GM21723 (cell line): ENCODE measurements at regions not wholly inside any gene's neighbourhood (a gene's known extent, or its start where the extent isn't known, plus 50 kb on each side); places are given as distances from the start of the nearest gene placed in this dataset.
"Not testable (repeated sequence)": the region's sequence is repeated elsewhere in the genome, so short reads cannot be mapped to it uniquely, and the experiment has no call there.

Experiments
- ATAC-seq: cut with Tn5 transposase; IDR thresholded peaks from one replicate; pipeline ENCODE4 v1.9.1; 2021; ENCODE audit warnings: mild to moderate bottlenecking, moderate library complexity; ENCODE audit not compliant: unreplicated experiment

GRCh38 chr4:115678425-115678941, 565.1 kb upstream of the NDST4 start:
- no peak for ATAC-seq

GRCh38 chr4:115675719-115676118, 562.3 kb upstream of the NDST4 start:
- ATAC-seq = no peak

- no peak for ATAC-seq
Observed at GRCh38 chr4:115674485-115674884, 561.1 kb upstream of the NDST4 start.

GRCh38 chr4:115671581-115671980, 558.2 kb upstream of the NDST4 start:
- ATAC-seq = no peak

- ATAC-seq = no peak
Observed at GRCh38 chr4:115670930-115671329, 557.5 kb upstream of the NDST4 start.

GRCh38 chr4:115668396-115668795, 555.0 kb upstream of the NDST4 start:
- no peak for ATAC-seq

GRCh38 chr4:115664285-115664684, 550.9 kb upstream of the NDST4 start:
- no peak for ATAC-seq

GRCh38 chr4:115660465-115660864, 547.0 kb upstream of the NDST4 start:
- no peak for ATAC-seq

GRCh38 chr4:115657991-115658650, 544.7 kb upstream of the NDST4 start:
- no peak for ATAC-seq

- ATAC-seq = no peak
Observed at GRCh38 chr4:115655626-115656025, 542.2 kb upstream of the NDST4 start.

- no peak for ATAC-seq
Observed at GRCh38 chr4:115648786-115649185, 535.4 kb upstream of the NDST4 start.

GRCh38 chr4:115629270-115629669, 515.9 kb upstream of the NDST4 start:
- ATAC-seq = no peak

- ATAC-seq = no peak
Observed at GRCh38 chr4:115609631-115610030, 496.2 kb upstream of the NDST4 start.

- no peak for ATAC-seq
Observed at GRCh38 chr4:115607311-115607710, 493.9 kb upstream of the NDST4 start.

- ATAC-seq = no peak
Observed at GRCh38 chr4:115596265-115597001, 483.0 kb upstream of the NDST4 start.

GRCh38 chr4:115580901-115581300, 467.5 kb upstream of the NDST4 start:
- no peak for ATAC-seq

- ATAC-seq = no peak
Observed at GRCh38 chr4:115575851-115576250, 462.4 kb upstream of the NDST4 start.

GRCh38 chr4:115562506-115562905, 449.1 kb upstream of the NDST4 start:
- no peak for ATAC-seq

GRCh38 chr4:115548123-115548522, 434.7 kb upstream of the NDST4 start:
- no peak for ATAC-seq

- no peak for ATAC-seq
Observed at GRCh38 chr4:115537387-115537786, 424.0 kb upstream of the NDST4 start.

GRCh38 chr4:115529126-115529525, 415.7 kb upstream of the NDST4 start:
- no peak for ATAC-seq

GRCh38 chr4:115519476-115519875, 406.1 kb upstream of the NDST4 start:
- not testable (repeated sequence) for ATAC-seq
